GM21423 (cell line): ENCODE measurements at regions not wholly inside any gene's neighbourhood (a gene's known extent, or its start where the extent isn't known, plus 50 kb on each side); places are given as distances from the start of the nearest gene placed in this dataset.
A peak's percentile ranks its signal among the peaks of the same experiment; 100 is the strongest.
"Not testable (repeated sequence)": the region's sequence is repeated elsewhere in the genome, so short reads cannot be mapped to it uniquely, and the experiment has no call there.

Experiments used
- ATAC-seq: cut with Tn5 transposase; IDR thresholded peaks from one replicate; pipeline ENCODE4 v1.9.1; 2021; ENCODE audit warnings: mild to moderate bottlenecking, moderate library complexity; ENCODE audit not compliant: unreplicated experiment

- ATAC-seq: no peak
Measured at GRCh38 chr6:47180633-47181032, 129.1 kb downstream of the TNFRSF21 start.

- ATAC-seq: no peak
Measured at GRCh38 chr6:47179286-47179685, 130.4 kb downstream of the TNFRSF21 start.

GRCh38 chr6:47175656-47176055 lies 133.5 kb upstream of the ADGRF1 start:
- no peak for ATAC-seq

GRCh38 chr6:47174502-47175023 lies 132.4 kb upstream of the ADGRF1 start:
- no peak for ATAC-seq

GRCh38 chr6:47174063-47174462 lies 131.9 kb upstream of the ADGRF1 start:
- not testable (repeated sequence) for ATAC-seq

GRCh38 chr6:47173145-47173544 lies 131.0 kb upstream of the ADGRF1 start:
- not testable (repeated sequence) for ATAC-seq

GRCh38 chr6:47170617-47170947 lies 128.4 kb upstream of the ADGRF1 start:
- ATAC-seq: no peak

- ATAC-seq: no peak
Measured at GRCh38 chr6:47169785-47170616, 127.9 kb upstream of the ADGRF1 start.

- no peak for ATAC-seq
Measured at GRCh38 chr6:47168180-47168579, 126.0 kb upstream of the ADGRF1 start.

- ATAC-seq: peak; percentile 83
Measured at GRCh38 chr6:47165918-47166317, 123.8 kb upstream of the ADGRF1 start.

GRCh38 chr6:47164877-47165276 lies 122.7 kb upstream of the ADGRF1 start:
- no peak for ATAC-seq

GRCh38 chr6:47163536-47163935 lies 121.4 kb upstream of the ADGRF1 start:
- no peak for ATAC-seq

- ATAC-seq: peak; percentile 40
Measured at GRCh38 chr6:47162793-47163192, 120.7 kb upstream of the ADGRF1 start.

GRCh38 chr6:47162231-47162630 lies 120.1 kb upstream of the ADGRF1 start:
- ATAC-seq: no peak

- no peak for ATAC-seq
Measured at GRCh38 chr6:47161176-47161687, 119.1 kb upstream of the ADGRF1 start.

GRCh38 chr6:47160702-47161101 lies 118.6 kb upstream of the ADGRF1 start:
- no peak for ATAC-seq

GRCh38 chr6:47159763-47160162 lies 117.6 kb upstream of the ADGRF1 start:
- no peak for ATAC-seq

GRCh38 chr6:47157653-47158219 lies 115.6 kb upstream of the ADGRF1 start:
- no peak for ATAC-seq

- ATAC-seq: no peak
Measured at GRCh38 chr6:47157063-47157462, 114.9 kb upstream of the ADGRF1 start.

- no peak for ATAC-seq
Measured at GRCh38 chr6:47156196-47156595, 114.1 kb upstream of the ADGRF1 start.

- no peak for ATAC-seq
Measured at GRCh38 chr6:47153404-47153755, 111.2 kb upstream of the ADGRF1 start.

GRCh38 chr6:47152666-47153403 lies 110.7 kb upstream of the ADGRF1 start:
- ATAC-seq: no peak
